ENCODE measurements at regions not wholly inside any gene's neighbourhood (a gene's known extent, or its start where the extent isn't known, plus 50 kb on each side); places are given as distances from the start of the nearest gene placed in this dataset.

DNA sequence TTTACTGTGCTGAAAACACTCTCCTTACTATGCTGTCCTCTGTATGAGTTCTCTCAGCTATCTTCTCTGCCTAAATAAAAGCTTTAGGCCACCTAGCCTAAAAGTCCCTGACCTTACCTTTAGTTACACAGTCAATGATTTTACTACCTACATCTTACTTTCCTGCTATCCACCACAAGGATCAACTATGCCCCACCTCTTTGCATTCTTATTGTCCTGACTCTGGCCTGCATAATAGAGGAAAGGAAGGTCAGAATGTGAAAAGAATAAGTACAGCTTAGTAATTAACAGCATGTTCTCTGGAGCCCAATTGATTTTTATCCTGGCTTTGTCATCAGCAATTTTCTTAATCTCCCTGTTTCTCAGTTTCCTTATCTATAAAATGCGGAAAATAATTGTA is 1257.8 kb downstream of the RPA4 start:
- TF ChIP-seq, protein P1, sequence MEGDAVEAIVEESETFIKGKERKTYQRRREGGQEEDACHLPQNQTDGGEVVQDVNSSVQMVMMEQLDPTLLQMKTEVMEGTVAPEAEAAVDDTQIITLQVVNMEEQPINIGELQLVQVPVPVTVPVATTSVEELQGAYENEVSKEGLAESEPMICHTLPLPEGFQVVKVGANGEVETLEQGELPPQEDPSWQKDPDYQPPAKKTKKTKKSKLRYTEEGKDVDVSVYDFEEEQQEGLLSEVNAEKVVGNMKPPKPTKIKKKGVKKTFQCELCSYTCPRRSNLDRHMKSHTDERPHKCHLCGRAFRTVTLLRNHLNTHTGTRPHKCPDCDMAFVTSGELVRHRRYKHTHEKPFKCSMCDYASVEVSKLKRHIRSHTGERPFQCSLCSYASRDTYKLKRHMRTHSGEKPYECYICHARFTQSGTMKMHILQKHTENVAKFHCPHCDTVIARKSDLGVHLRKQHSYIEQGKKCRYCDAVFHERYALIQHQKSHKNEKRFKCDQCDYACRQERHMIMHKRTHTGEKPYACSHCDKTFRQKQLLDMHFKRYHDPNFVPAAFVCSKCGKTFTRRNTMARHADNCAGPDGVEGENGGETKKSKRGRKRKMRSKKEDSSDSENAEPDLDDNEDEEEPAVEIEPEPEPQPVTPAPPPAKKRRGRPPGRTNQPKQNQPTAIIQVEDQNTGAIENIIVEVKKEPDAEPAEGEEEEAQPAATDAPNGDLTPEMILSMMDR (IDR thresholded peaks at IDR 0.05; ENCODE audit: low read depth, low read length), result no peak
- no peak for TF ChIP-seq EZH2phosphoT487 (IDR thresholded peaks at IDR 0.05; ENCODE audit: low read depth)

Measured in OCI-LY3 (cell line).